IMR-90 (cell line): ENCODE measurements at regions not wholly inside any gene's neighbourhood (a gene's known extent, or its start where the extent isn't known, plus 50 kb on each side); places are given as distances from the start of the nearest gene placed in this dataset.

Experiments used
- ATAC-seq: fragments of 200-7000 bp; cut with Tn5 transposase; 2 replicates; pipeline ENCODE4 v1.9.1; 2020; ENCODE audit warnings: low read depth, mild to moderate bottlenecking, moderate library complexity
- BruUV-seq: library from RNA; stranded (reverse); fragments of 400-500 nt; replicated peaks from 2 replicates; lab custom pipeline; 2021; lab: Mats Ljungman, UMichigan
- CTCF ChIA-PET: fragments of 300-600 bp; formaldehyde crosslinking; extraction: SDS; loops from one replicate; lab custom pipeline; 2021; ENCODE audit warnings: antibody characterized with exemption; lab: Yijun Ruan, JAX
- POLR2A ChIA-PET: fragments of 300-600 bp; sonication (Branson Sonifier 250); formaldehyde crosslinking; loops from one replicate; lab custom pipeline; 2022; ENCODE audit warnings: antibody characterized with exemption; ENCODE audit not compliant: unreplicated experiment; lab: Charles Lee
- DNase-seq: peaks from one replicate; pipeline ENCODE4 v3.0.0; 2013
- H2AFZ ChIP-seq: replicated peaks from 2 replicates; pipeline ENCODE3; 2013; ENCODE audit warnings: low read length, mild to moderate bottlenecking; ENCODE audit not compliant: poor library complexity
- H2AK5ac ChIP-seq: 2 replicates; pipeline ENCODE4 v1.6.1; 2013; ENCODE audit warnings: low read depth, low read length, inconsistent platforms
- H2AK9ac ChIP-seq: replicated peaks from 2 replicates; pipeline ENCODE3; 2013; ENCODE audit warnings: mild to moderate bottlenecking, low read depth, low read length, moderate library complexity; ENCODE audit not compliant: poor library complexity
- H2BK120ac ChIP-seq: 2 replicates; pipeline ENCODE4 v1.6.1; 2013; ENCODE audit warnings: low read depth, low read length, inconsistent platforms
- H2BK15ac ChIP-seq: 3 replicates; pipeline ENCODE4 v1.6.1; 2013; ENCODE audit warnings: low read depth, low read length, inconsistent platforms
- H2BK20ac ChIP-seq: 2 replicates; pipeline ENCODE4 v1.6.1; 2013; ENCODE audit warnings: low read depth, mild to moderate bottlenecking, inconsistent platforms, low read length, moderate library complexity
- H2BK5ac ChIP-seq: 2 replicates; pipeline ENCODE4 v1.6.1; 2013; ENCODE audit warnings: mild to moderate bottlenecking, low read depth, low read length, inconsistent platforms; ENCODE audit not compliant: poor library complexity, severe bottlenecking
- H3K14ac ChIP-seq: replicated peaks from 2 replicates; pipeline ENCODE4 v1.6.1; 2013; ENCODE audit warnings: low read depth, low read length, inconsistent platforms
- H3K18ac ChIP-seq: 2 replicates; pipeline ENCODE4 v1.6.1; 2013; ENCODE audit warnings: low read depth, low read length, control low read depth
- H3K23ac ChIP-seq: 2 replicates; pipeline ENCODE4 v1.6.1; 2013; ENCODE audit warnings: low read depth, low read length, inconsistent platforms
- H3K27ac ChIP-seq: 2 replicates; pipeline ENCODE4 v1.5.1; 2013; ENCODE audit warnings: mild to moderate bottlenecking, control low read depth, low read length; ENCODE audit not compliant: insufficient read depth
- H3K27me3 ChIP-seq: 2 replicates; pipeline ENCODE4 v1.6.1; 2013; ENCODE audit warnings: low read length; ENCODE audit not compliant: control insufficient read depth, insufficient read depth
- H3K36me3 ChIP-seq: 2 replicates; pipeline ENCODE4 v1.6.1; 2013; ENCODE audit warnings: low read length, mixed read lengths; ENCODE audit not compliant: control insufficient read depth, insufficient read depth
- H3K4ac ChIP-seq: 2 replicates; pipeline ENCODE4 v1.6.1; 2013; ENCODE audit warnings: low read depth, low read length, inconsistent platforms
- H3K4me1 ChIP-seq: 2 replicates; pipeline ENCODE4 v1.6.1; 2013; ENCODE audit warnings: low read length, mixed read lengths; ENCODE audit not compliant: control insufficient read depth, insufficient read depth
- H3K4me2 ChIP-seq: 2 replicates; pipeline ENCODE4 v1.6.1; 2013; ENCODE audit warnings: low read depth, mild to moderate bottlenecking, control low read depth, low read length, moderate library complexity
- H3K4me3 ChIP-seq: 2 replicates; pipeline ENCODE4 v1.5.1; 2013; ENCODE audit warnings: low read depth, mild to moderate bottlenecking, control low read depth, low read length, moderate library complexity; ENCODE audit not compliant: insufficient read depth
- H3K56ac ChIP-seq: 2 replicates; pipeline ENCODE4 v1.6.1; 2013; ENCODE audit warnings: low read length, inconsistent platforms; ENCODE audit not compliant: insufficient read depth; ENCODE audit errors: extremely low read depth
- H3K79me1 ChIP-seq, 2 experiments: 2 replicates each; pipeline ENCODE4 v1.6.1; 2013; ENCODE audit warnings: low read length in 2 of 2, inconsistent platforms in 1 of 2, low read depth in 1 of 2
- H3K9ac ChIP-seq: 2 replicates; pipeline ENCODE4 v1.6.1; 2013; ENCODE audit warnings: low read depth, low read length, control low read depth
- H3K9me1 ChIP-seq: 2 replicates; pipeline ENCODE4 v1.6.1; 2013; ENCODE audit warnings: low read length, inconsistent platforms; ENCODE audit not compliant: insufficient read depth
- H3K9me3 ChIP-seq: 2 replicates; pipeline ENCODE4 v1.6.1; 2013; ENCODE audit warnings: low read length; ENCODE audit not compliant: control insufficient read depth, insufficient read depth
- H4K20me1 ChIP-seq: 2 replicates; pipeline ENCODE4 v1.6.1; 2013; ENCODE audit warnings: low read length, inconsistent platforms; ENCODE audit not compliant: insufficient read depth
- H4K5ac ChIP-seq: 2 replicates; pipeline ENCODE4 v1.6.1; 2013; ENCODE audit warnings: mild to moderate bottlenecking, low read depth, low read length, control low read depth
- H4K8ac ChIP-seq, 2 experiments: 2 replicates each; pipeline ENCODE4 v1.6.1; 2013; ENCODE audit warnings: low read depth in 2 of 2, low read length in 2 of 2, control low read depth in 1 of 2, inconsistent platforms in 1 of 2
- H4K91ac ChIP-seq: 2 replicates; pipeline ENCODE4 v1.6.1; 2013; ENCODE audit warnings: low read depth, low read length, inconsistent platforms; ENCODE audit not compliant: insufficient read depth
- BHLHE40 ChIP-seq: fragments of 150-350 bp; IDR thresholded peaks from 2 replicates; pipeline ENCODE4 v1.6.1; 2016; ENCODE audit warnings: mild to moderate bottlenecking, low read depth, low read length
- FOS ChIP-seq: fragments of 150-350 bp; IDR thresholded peaks from 2 replicates; pipeline ENCODE4 v1.6.1; 2016; ENCODE audit warnings: low read depth, low read length
- MAFK ChIP-seq: IDR thresholded peaks from 2 replicates; pipeline ENCODE4 v1.6.1; 2012; ENCODE audit warnings: low read depth, low read length, improper control_type of control experiment
- MAZ ChIP-seq: IDR thresholded peaks from 2 replicates; pipeline ENCODE4 v1.6.1; 2012; ENCODE audit warnings: low read depth, mild to moderate bottlenecking, low read length, improper control_type of control experiment, moderate library complexity, borderline replicate concordance
- POLR2A ChIP-seq: IDR thresholded peaks from 2 replicates; pipeline ENCODE4 v1.6.1; 2012; ENCODE audit warnings: mild to moderate bottlenecking, low read depth, low read length
- RAD21 ChIP-seq: IDR thresholded peaks from 2 replicates; pipeline ENCODE4 v1.6.1; 2012; ENCODE audit warnings: low read length, improper control_type of control experiment
- RCOR1 ChIP-seq: IDR thresholded peaks from 2 replicates; pipeline ENCODE4 v1.6.1; 2012; ENCODE audit warnings: mild to moderate bottlenecking, low read length, improper control_type of control experiment; ENCODE audit not compliant: insufficient replicate concordance
- RFX5 ChIP-seq: IDR thresholded peaks from 2 replicates; pipeline ENCODE4 v1.8.0; 2012; ENCODE audit warnings: low read depth, mild to moderate bottlenecking, low read length, moderate library complexity
- WGBS, 2 experiments: methylation state at CpG; one replicate each; pipeline versions ENCODE4 v1.1.5 to v1.1.7; 2013; ENCODE audit warnings: missing lambda C conversion rate in 2 of 2; ENCODE audit not compliant: insufficient read length in 1 of 2; ENCODE audit errors: extremely low coverage in 2 of 2; 5-methylcytosine and 5-hydroxymethylcytosine counted together
- dilution Hi-C: fragments of 300-500 bp; cut with HindIII; formaldehyde crosslinking; loops from one replicate; pipeline ENCODE4 v1.14.3; 2018; ENCODE audit warnings: low sequenced_read_pairs; ENCODE audit not compliant: unreplicated experiment
- in situ Hi-C: fragments of 300-500 bp; cut with MboI; formaldehyde crosslinking; loops from 3 replicates; pipeline ENCODE4 v1.14.3; 2019; ENCODE audit warnings: low sequenced_read_pairs, inconsistent platforms, mixed read lengths
- intact Hi-C: fragments of 100-400 bp; cut with micrococcal nuclease; formaldehyde crosslinking; loops from 2 replicates; pipeline ENCODE4 v1.10.0; 2022
- TF ChIP-seq, protein P1 (sequence below): conservative IDR thresholded peaks from 2 replicates; pipeline ENCODE4 v1.5.1; 2012; ENCODE audit warnings: mild to moderate bottlenecking, low read depth, low read length, improper control_type of control experiment

DNA sequence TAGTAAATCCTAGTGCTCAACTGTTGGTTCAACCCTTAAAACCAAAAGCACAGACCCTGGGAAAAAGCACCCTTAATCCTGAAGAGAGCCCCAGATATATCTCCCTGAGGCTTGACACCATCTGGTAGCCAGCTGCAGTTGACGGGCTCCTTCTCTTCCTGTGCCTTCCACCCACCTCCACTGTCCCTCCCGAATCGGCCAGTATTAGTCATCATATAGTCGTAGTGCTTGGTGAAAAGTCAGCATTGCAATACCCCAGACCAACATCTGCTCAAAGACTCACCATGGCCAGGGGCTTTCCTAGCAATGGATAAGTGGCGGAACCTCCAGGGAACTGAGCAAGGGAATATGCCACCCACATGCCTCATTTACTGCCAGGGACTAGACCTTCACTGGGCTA is 125.6 kb upstream of the CRBN start:
- ChIA-PET CTCF (no interaction called here), POLR2A (no interaction called here)
- Histone ChIP-seq H2BK15ac (no peak overlapping the region), H3K27ac (no peak overlapping the region), H2BK120ac (no peak overlapping the region), H3K36me3 (no peaks in the 10 kb centered on the region), H3K14ac (no peak overlapping the region), H4K5ac (no peak overlapping the region), H4K20me1 (no peaks in the 10 kb centered on the region), H3K4me1 (no peaks in the 10 kb centered on the region), H3K4me3 (no peak overlapping the region), H3K9me1 (no peaks in the 10 kb centered on the region), H4K8ac (no peak overlapping the region), H2AFZ (no peak overlapping the region), H3K27me3 (no peaks in the 10 kb centered on the region), H3K79me1 (no peaks in the 10 kb centered on the region), H3K9me3 (peaks cover 23% of the 10 kb centered on the region), H3K18ac (no peak overlapping the region), H3K4me2 (no peak overlapping the region), H4K91ac (no peak overlapping the region), H3K56ac (no peak overlapping the region), H2BK20ac (no peak overlapping the region), H3K4ac (no peak overlapping the region), H3K9ac (no peak overlapping the region), H2BK5ac (no peak overlapping the region), H2AK5ac (no peak overlapping the region), H2AK9ac (no peak overlapping the region), H3K23ac (no peak overlapping the region)
- in situ Hi-C loops (no loop called here), dilution Hi-C loops (no loop called here), intact Hi-C loops (no loop called here)
- no TSS peak for BruUV-seq
- ATAC-seq (no peak), DNase-seq (no peak)
- TF ChIP-seq BHLHE40 (no peak), FOS (no peak), MAZ (no peak), RAD21 (no peak), POLR2A (no peak), MAFK (no peak), RFX5 (no peak), RCOR1 (no peak)
- TF ChIP-seq, protein P1, sequence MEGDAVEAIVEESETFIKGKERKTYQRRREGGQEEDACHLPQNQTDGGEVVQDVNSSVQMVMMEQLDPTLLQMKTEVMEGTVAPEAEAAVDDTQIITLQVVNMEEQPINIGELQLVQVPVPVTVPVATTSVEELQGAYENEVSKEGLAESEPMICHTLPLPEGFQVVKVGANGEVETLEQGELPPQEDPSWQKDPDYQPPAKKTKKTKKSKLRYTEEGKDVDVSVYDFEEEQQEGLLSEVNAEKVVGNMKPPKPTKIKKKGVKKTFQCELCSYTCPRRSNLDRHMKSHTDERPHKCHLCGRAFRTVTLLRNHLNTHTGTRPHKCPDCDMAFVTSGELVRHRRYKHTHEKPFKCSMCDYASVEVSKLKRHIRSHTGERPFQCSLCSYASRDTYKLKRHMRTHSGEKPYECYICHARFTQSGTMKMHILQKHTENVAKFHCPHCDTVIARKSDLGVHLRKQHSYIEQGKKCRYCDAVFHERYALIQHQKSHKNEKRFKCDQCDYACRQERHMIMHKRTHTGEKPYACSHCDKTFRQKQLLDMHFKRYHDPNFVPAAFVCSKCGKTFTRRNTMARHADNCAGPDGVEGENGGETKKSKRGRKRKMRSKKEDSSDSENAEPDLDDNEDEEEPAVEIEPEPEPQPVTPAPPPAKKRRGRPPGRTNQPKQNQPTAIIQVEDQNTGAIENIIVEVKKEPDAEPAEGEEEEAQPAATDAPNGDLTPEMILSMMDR = no peak
- no CpG with 5 or more reads among the region's 5 CpGs for WGBS, 2 experiments
